Hindlimb muscle (tissue), 1 donor: ENCODE measurements at regions not wholly inside any gene's neighbourhood (a gene's known extent, or its start where the extent isn't known, plus 50 kb on each side); places are given as distances from the start of the nearest gene placed in this dataset.
"Not testable (repeated sequence)": the region's sequence is repeated elsewhere in the genome, so short reads cannot be mapped to it uniquely, and the experiment has no call there.

Source experiments
- DNase-seq: peaks from one replicate; pipeline ENCODE4 v3.0.0-alpha.2; 2013

DNA sequence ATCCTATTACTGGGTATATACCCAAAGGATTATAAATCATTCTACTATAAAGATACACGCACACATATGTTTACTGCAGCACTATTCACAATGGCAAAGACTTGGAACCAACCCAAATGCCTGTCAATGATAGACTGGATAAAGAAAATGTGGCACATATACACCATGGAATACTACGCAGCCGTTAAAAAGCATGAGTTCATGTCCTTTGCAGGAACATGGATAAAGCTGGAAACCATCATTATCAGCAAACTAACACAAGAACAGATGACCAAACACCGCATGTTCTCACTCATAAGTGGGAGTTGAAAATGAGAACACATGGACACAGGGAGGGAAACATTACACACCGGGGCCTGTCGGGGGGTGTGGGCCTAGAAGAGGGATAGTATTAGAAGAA is 307.4 kb upstream of the TBX18 start:
- not testable (repeated sequence) for DNase-seq

DNA sequence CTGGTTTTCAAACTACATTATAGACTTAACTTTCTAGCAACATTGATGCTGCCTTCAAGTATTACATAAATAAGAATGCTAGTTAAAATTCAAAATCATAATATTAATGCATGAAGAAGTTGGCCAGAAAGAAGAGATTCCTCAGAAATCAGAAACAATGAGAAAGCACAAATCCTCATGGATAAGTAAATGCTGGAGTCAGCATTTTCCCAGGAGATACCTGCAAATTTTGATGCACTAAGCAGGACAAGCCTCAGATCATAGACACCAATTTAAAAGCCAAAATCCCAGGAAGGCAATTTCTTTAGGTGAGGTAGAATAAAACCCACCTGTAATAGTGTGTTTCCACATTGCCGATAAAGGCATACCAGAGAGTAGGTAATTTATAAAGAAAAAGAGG is 305.2 kb upstream of the TBX18 start:
- DNase-seq = no peak

DNA sequence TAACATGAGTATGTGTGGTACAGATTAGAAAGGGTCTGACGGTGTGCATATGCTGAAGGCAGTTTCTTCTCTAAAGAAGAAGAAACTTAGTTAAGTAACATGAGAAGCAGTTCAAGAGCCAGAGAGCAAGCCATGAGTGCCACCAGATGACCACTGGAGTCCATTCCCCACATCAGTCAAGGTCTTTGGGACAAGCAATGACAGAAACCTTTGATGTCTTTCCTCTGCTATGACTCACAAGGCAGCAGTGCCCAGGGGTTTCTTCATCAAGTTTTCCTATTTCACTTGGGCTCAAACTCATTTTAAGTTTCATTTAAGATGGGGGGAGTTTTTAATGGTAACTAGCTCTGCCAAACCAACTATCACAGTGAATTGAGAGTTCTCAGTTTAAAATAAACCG is 303.8 kb upstream of the TBX18 start:
- no peak for DNase-seq

DNA sequence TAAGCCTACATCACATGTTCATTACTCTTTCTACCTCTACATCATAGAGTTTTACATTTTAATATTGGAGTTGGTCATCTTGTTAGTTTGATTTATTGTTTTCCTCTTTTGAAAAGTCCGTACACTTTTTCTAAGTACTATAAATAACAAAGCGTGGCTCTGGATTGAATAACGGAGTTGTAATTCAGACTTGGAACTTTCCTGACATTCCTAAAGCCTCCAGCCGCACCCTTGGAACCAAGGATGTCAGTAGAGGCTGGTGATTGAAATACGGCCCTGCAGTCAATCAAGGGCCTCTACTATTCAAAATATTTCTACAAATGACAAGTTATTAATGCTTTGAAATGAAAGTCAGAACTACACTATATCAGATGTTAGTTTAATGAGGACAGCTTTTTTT is 301.9 kb upstream of the TBX18 start:
- DNase-seq = no peak

DNA sequence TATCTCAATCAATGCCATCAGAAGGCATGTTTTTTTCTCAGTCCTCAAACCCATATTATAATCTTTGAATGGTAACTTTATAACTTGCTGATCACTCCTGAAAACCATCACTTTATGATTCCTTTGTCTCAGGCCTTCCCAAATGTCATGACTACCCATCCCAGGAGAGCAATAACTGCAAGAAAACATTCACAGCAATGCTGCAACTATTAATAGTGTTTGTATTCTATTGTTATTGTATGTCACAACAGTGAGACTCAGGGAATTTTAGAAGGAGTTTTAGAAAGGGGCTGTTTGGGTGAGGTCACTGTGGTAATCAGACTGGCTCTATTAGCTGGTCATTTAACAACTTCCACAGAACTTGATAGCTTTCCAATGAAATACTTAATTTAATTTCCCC is 301.4 kb upstream of the TBX18 start:
- no peak for DNase-seq

DNA sequence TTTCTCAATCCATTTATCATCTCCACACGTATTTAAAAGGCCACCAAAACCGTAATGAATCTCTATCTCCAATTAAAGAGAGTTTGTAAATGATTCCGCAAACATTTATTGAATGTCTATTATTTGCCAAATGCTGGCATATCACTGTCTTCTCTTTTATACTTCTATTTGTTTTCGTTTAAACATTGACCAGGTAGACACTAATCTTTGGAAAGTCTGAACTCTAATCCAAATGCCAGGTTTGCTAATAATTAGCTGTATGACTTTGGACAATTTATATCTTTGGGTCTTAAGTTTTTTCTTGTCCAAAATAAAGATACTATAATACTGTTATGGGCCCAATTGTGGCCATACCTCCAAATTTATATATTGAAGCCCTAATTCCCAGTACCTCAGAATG is 299.2 kb upstream of the TBX18 start:
- DNase-seq = no peak

DNA sequence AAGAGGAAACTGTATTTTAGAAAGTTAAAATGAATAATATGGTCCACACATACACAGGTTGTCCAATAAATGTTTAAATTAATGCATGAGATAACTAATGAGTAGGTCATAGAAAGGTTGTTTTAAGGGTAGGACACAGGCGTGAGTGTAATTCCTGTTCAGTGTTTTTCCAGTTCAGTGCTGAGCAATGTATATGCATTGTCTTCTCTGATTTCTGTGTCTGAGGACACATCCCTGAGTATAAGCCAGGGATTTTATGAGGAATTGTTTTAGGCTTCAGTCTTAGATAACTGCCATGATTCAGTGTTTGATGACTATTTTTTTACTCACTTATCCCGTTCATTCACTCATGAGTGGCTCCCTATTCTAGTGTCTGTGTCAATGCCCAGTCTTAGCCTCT is 298.5 kb upstream of the TBX18 start:
- no peak for DNase-seq

DNA sequence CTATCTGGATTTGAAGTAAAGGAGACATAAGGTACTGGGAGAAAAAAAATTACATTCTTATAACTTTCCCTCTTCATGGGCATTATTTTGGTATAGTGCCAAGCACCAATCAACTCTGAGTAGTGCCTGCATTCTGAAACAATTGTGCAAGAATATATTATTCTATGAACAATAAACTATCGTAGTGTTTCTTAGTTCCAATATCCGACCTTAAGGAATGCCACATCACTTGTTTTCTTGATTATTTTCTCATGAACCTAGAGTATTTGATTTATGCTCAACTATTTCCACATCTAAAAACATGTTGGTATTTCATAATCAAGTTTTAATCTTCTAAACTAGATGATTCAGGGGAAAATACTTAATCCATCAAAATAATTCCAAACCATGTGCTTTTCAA is 294.4 kb upstream of the TBX18 start:
- no peak for DNase-seq

DNA sequence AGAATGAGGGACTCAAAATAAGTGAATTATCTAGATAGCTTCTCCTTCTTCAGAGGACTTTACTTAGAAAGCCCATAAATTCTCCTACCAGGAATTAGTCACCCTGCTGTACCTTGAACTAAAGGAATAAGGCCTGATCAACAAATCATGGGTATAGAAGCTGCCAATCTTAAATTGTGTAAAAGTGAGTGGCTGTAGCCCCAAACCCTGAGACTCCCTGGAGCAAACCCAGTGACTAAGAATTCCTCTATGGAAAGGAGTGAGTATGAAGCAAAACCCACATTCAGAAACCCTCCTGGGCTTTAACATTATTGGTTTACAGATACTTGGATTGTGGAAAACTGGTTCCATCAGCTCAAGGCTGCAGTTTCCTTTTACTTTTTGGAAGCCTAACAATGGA is 285.8 kb upstream of the TBX18 start:
- no peak for DNase-seq

DNA sequence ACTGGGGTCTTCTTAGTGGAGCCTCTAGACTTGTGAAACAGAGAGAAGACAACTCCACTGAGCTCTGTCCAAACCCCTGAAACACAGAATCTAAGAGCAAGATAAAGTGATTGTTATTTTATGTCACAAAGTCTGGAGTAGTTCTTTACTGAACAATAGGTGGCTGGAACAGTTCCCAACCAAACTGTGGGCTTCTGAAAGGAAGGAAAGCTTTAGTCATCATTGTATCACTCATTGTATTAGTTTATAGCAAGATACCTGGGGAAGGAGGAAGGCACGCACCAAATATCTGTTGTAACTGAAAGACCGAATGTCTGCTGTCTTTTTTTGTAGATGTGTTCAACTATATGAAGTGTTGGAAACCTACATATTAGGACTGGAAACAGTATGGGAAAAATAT is 284.9 kb upstream of the TBX18 start:
- no peak for DNase-seq

DNA sequence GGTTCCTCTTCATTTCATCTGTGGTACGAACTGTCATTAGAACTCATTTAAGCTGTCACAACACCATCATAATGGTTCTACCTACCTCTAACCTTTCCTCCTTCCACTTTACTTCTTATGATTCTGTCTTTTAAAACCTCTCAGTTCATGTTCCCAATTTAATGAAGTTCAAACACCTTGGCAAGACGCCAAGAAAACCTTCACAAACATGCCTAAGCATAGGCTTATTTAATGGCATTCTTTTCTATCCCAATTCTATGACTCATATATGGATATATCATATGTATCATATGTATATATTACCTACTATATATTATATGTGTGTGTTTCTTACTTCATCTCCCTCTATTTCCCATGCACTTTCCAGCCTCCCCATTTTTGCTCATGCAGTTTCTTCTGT is 283.4 kb upstream of the TBX18 start:
- DNase-seq = no peak

DNA sequence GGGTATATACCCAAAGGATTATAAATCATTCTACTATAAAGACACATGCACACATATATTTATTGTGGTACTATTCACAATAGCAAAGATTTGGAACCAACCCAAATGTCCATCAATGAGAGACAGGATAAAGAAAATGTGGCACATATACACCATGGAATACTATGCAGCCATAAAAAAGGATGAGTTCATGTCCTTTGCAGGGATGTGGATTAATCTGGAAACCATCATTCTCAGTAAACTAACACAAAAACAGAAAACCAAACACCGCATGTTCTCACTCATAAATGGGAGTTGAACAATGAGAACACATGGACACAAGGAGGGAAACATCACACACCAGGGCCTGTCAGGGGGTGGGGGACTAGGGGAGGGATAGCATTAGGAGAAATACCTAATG is 281.4 kb upstream of the TBX18 start:
- DNase-seq = not testable (repeated sequence)

DNA sequence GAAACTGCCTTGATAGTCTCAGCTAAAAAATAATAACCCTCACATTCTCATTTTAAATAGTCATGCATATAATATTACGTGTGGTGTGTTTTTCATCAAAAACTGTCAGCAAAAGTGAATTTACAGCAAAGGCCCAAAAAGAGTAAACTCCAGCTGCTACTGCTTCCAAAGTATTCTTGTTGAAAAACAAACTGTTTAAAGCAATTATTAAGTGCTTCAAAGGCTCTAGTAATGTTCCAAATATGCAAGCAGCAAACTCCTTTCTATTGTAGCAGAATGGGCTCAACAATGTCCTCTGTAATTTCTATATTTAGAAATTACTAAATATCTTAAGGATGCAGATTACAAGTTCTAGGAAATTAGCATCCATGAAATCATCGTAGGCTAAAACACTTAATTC is 280.0 kb upstream of the TBX18 start:
- DNase-seq = no peak

DNA sequence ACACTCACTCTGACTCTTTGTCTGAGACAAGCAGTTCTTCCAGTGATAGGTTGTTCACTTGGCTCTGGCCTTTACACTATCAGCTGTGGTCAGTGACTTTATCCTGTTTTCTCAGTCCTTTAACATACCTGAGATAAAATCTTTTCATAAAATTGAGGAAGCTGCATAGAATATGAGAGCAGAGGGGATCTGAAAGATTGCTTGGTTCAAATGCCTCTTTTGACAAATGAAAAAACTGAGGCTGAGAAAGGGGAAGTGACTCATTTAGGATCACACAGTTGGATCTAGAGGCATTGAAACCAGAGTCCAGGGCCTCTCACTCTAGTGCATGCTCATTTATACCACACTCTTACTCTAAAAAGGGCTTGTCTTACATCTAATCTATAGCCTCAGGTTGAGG is 277.0 kb upstream of the TBX18 start:
- no peak for DNase-seq

DNA sequence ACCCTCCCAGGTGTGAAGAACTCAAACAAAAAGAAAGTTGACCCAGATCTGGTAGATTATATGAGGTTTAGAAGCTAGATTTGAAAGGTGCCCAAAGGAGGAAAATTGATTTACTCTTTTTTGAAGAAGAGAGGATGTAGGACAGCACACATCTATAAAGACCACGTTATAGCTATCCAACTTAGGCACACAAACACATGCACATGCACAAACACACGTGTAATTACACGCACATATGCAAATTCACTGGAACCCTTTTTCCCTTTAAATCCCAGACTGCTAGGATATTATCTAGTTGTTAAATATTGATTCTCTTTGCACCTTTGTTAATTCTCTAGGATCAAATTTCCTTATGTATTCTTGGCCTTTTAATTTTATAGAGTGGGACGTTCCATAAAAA is 272.8 kb upstream of the TBX18 start:
- no peak for DNase-seq

DNA sequence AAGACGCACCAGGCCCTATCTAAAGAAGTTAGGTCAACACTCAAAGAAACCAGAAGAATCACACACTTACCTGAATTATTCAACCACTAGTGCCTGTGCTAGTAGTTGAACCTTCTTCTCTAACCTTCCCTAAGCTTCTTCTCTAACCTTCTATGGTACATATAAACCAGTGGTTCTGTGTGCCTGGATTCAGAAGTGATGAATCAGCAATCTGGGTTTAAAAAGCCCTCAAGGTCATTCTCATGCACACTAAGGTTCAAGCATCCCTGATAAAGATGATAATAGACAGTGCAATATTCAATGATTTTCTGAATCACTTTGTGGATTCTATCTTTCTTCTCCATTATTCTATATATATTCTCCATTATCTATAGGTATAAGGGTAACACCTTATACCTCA is 271.4 kb upstream of the TBX18 start:
- DNase-seq = no peak

DNA sequence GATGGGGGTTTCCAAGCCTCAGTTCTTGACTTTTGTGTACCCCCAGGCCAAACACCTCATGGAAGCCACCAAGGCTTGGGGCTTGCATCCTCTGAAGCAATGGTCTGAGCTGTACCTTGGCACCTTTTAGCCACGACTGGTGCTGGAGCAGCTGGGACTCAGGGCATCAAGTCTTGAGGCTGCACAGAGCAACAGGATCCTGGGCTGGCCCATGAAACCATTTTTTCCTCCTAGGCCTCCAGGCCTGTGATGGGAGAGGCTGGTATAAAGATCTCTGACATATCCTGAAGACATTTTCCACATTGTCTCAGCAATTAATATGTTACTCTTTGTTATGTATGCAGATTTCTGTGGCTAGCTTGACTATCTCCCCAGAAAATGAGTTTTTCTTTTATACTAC is 269.1 kb upstream of the TBX18 start:
- DNase-seq = no peak

DNA sequence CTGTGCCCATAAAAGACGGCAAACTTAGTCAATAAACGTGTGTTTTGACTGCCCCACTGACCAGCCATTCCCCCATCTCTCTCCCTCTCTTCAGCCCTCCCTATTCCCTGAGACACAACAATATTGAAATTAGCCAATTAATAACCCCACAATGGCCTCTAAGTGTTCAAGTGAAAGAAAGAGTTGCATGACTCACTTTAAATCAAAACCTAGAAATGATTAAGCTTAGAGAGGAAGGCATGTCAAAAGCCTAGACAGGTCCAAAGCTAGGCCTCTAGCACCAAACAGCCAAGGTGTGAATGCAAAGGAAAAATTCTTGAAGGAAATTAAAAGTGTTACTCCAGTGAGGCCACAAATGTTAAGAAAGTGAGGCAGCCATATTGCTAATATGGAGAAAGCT is 261.6 kb upstream of the TBX18 start:
- no peak for DNase-seq

DNA sequence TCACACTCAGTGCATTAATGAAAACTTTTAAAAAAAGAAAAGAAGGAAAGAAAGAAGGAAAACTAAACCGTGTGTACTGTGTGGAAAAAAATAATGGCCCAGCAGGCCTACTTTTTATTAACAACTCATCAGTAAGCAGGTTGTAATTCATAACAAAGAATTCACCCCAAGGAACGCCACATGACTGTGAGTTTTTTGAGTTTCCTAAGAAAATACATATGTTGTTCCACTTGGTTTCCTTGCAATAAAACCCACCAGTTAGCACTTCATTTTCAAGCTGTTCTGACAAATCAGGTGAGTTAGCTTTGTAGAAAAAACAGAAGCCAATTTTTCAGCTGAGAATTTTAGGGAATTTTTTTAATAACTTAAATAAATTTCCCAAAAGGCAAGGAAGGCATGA is 259.3 kb upstream of the TBX18 start:
- no peak for DNase-seq

DNA sequence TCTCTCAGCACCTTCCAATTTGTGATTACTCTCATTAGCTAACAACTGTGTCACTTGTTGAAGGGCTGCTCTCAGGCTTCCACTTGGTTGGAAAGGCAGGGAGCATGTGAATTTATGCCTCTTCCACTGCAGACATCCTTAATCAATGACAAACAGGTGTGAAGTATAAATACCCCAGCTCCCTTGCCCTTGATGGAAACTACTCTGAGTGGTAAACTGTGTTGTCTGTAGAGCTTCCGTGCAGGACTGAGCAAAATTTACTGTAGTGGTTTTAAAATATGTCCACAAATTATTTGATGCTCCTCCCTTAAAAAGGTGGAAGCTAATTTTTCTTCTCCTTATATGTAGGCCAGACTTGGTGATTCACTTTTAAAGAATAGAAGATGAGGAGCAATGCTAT is 253.0 kb upstream of the TBX18 start:
- no peak for DNase-seq

DNA sequence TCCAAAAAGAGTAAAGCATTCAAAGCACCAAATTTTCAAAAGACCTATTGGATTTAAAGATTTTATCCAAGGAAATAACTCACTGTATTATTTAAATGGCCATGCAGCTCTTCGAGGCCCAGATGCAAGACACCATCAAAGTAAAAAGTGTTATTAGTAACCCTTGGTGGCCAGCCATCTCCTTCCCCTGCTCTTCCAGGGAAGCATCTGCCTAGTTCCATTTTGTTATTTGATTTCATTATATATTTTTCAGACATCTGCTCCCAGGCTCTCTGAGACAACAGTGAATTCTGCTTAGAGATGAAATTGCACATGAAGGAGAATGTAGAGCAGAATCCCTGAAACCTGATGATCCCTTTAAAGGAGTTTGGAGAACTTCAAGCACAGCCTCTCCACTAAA is 252.3 kb upstream of the TBX18 start:
- no peak for DNase-seq

DNA sequence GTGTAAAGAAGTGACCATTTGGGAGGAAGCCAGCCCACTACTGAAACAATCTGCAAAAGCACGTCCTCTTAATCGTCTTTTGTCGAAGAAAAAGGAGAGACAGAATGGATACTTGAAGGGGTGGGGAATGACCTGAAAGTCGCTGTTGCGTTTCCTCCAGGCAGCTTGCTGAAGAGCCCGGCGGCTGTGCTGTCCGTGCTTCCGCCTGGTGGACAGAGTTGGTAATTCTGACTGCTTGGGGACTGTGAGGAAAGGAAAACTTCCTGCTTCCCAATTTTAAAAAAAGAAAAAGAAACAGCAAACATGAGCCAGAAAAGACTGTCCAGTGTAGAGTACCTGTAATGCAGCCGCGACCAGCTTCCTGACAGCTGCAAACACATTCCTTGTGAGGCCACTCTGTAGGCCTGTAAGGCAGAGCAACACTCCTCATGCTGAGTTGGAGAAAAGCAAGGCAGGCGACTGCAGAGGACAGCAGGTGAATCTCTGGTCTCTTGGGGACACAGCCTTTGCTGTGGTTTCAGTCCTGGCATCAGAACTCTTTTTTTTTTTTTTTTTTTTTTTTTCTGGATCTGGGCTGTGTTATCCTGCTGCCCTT is 251.1 kb upstream of the TBX18 start:
- DNase-seq = peak; percentile 83

DNA sequence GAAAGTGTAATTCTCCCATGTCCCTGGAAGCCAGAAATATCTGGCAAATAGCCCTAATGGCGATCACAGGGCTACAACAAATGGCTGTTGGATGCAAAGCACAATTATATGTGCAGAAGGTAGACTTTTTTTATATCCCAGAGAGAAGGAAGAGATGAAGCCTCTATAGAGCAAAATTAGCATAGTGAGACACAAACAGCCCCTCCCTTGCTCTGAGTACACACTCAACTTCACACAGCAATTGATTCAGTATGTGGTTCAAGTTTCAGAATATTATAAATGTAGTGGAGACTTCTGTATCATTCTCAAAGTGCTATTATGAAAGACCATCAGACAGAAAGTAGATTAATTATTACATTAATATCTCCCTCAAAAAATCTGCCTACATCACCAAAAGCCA is 246.5 kb upstream of the TBX18 start:
- no peak for DNase-seq

DNA sequence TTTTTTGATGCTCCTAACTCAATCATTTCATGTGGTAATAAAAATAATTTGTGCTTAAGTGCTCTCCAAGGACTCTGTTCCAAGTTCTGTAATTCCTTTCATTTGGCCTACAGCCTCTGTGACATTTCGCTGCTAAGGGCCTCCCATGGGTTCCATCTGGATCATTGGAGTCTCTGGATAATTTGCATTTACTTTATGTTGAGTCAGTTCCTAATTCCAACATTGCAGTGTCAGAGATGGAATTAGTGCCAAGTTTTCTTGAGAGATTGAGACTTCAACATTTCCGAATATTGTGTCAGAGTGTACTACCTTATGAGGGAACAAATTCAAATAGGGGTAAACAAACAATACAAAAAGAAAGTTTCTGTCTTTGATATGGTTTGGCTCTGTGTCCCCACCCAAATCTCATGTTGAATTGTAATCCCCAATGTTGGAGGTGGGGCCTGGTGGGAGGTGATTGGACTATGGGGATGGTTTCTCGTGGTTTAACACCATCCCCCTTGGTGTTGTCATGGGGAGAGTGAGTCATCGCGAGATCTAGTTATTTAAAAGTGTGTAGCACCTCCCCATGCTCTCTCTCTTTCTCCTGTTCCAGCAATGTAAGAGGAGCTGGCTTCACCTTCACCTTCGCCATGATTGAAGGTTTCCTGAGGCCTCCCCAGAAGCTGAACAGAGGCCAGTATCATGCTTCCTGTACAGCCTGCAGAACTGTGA is 244.1 kb upstream of the TBX18 start:
- peak; percentile 59 for DNase-seq

DNA sequence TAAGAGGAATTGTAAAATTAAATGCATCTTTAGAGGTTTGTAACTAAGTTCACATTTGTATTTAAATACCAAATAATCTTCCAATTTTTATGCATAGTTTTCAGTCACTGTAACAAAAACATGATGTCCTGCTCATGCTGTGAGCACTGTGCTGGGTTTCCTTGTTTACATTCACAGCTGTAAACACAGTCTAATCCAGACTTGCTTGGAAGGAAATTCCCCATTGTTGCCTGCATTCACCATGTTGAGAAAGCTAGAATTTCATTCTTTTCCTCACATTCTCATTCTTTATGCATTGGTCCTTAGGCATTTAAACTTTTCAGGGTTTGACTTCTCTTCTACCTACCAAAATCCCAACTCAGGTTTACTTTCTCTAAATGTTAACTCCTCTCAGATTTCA is 242.0 kb upstream of the TBX18 start:
- DNase-seq = no peak
